T-helper 2 cell (primary cell): ENCODE measurements at regions not wholly inside any gene's neighbourhood (a gene's known extent, or its start where the extent isn't known, plus 50 kb on each side); places are given as distances from the start of the nearest gene placed in this dataset.
A peak's percentile ranks its signal among the peaks of the same experiment; 100 is the strongest.

Experiments used
- DNase-seq, 5 experiments: peaks; one replicate each; pipeline versions ENCODE4 v3.0.0 to v3.0.0-alpha.2; 2012 to 2022

DNA sequence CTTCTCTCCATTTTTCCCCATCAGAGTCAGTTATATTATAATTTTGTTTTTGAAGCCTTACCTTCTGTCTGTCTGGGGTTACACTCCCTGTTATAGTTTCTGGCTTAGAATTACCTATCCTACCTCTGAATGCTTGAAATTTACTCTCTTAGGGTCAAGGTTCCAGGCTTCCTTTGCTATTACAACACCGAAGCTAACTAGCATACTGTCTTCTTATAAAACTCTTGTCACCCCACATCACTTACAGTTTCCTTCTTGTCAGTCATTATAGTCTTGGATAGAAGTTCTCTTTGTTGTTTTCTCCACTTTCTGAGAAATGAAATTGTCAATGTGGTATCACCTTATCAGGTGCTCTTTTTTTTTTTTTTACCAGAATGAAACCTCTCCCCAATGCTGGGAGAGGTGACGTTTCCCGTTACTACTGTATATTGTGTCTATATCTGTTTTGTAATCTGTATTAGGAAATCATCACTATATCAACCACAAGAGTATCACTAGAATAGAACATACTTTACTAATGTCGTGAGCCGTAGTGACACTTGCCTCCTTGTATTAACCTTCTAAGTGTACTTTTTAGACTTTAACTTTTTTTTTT, 69.2 kb upstream of the PSMA6 start:
- peak in 1 of 5 experiments; percentile 83 for DNase-seq

DNA sequence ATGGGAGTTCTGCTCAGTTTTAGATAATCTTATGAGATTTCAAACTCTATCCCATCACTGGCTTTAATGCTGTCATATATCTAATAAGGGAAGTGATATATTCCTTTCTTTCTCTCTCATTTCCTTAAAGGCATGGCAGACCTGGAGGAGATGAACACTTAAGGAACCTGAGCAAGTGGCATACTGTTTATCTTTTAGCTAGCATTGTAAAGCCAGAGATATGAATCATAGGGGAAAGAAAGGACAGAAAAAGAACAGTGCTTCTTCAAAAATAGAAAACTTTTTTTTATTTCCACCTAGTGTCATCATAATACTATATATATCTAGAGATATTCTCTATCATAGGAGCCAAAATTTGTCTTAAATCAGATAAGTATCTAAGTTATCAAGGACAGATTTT, 68.3 kb upstream of the PSMA6 start:
- DNase-seq: no peak

DNA sequence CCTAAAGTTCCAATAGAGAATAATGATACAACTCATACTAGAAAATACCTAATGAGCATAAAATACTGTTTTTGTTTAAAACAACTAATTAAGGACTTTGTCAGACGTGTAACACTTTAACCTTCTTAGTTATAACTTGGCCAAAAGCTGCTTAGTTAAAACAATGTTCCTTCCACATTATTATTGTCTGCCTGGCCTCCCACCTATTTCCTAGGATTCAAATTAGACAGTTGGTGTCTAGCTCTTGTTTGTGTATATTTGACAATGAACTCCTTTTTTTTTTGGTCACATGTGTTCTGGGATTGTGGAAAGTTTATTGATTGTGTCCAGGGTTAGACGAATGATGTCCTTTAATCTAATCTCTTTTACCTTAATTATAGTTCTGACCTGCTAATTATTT, 67.6 kb upstream of the PSMA6 start:
- no peak for DNase-seq

DNA sequence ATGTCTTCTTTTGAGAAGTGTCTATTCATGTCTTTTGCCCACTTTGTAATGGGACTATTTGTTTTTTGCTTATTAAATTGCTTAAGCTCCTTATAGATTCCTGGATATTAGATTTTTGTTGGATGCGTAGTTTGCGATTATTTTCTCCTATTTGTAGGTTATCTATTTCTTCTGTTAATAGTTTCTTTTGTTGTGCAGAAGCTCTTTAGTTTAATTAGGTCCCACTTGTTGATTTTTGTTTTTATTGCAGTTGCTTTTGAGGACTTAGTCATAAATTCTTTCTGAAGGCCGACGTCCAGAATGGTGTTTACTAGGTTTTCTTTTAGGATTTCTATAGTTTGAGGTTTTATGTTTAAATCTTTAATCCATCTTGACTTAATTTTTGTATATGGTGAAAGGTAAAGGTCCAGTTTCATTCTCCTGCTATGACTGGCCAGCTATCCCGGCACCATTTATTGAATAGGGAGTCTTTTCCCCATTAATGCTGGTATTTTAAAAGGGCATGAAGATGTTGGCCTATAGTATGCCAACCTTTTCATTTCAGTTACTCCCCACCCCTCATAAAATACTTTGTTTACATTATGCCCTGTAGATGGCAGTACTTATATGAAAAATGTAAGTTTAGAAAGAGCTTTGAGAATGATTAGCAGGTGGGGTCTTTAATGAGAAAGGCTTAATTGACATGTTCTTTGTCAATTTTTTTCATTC, 62.9 kb upstream of the PSMA6 start:
- DNase-seq: peak in 1 of 5 experiments; percentile 44

DNA sequence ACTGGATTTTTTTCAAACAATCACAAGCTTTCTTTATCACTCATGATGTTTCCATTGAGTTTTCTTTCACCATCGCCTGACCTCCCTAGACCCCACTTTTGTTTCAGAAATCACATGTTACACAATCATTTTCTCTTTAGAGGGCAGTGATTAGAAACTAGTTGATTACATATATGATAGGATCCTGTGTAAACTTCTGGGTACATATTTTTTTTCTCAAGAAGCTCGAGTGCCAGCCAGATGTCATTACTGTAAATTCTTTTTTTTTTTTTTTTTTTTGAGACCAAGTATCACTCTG, 62.4 kb upstream of the PSMA6 start:
- DNase-seq: no peak

DNA sequence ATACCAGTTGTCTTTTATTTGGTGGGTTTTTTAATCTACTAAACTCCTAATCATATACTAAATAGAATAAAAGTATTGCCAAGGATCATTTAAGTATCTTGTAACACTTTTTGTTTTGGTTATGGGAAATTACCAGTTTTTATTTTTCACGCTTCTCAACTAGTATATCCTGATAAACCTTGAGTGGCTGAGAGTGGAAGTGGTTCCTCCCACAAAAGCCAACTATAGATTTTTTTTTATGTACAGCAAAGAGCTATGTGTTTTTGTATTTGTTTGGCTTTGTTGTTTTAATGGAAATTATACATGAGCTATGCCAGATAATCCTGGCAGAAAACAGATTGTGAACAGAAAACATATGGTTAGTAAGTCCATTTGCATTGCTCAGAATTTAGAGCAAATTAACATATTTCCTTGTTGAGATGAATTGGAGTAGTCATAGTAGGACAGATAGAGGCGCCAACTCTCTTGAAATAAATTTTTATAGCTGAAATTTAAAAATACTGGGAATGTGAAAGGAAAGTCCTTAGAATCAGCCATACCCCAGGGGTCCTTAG, 60.9 kb upstream of the PSMA6 start:
- peak in 1 of 5 experiments; percentile 37 for DNase-seq

DNA sequence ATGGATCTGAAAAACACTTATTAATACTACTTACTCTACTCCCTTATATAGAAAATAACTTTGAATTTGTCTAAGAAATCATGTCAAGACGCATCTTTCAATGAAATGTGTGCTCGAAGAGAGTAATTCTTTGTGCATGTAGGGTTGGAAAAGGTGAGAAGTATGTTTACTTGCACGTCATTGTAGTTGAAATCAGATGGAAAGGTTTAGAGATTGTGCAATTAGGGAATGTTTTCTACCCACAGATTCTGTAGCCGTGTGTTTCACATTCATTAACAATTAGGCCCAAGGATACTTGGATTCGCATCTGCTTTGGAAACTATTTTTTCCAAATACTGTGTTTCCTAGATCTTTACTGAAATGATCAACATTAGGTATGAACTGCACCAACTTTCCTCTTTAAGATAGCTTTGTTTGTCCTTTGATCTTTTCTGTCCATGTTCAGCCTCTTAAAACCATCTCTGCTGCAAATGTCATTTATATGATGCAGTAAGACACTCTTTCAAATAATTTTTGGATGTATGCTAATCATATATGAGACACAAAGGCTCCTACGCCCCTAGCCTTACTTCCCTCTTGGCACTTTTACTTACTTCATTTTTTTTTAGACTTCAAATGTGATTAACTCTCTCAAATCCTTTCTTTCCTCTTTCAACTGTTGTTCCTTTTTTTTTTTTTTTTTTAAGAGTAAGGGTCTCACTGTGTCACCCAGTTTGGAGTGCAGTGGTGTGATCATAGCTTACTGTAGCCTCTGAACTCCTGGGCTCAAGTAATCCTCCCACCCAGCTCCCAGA, 58.0 kb upstream of the PSMA6 start:
- DNase-seq: no peak

DNA sequence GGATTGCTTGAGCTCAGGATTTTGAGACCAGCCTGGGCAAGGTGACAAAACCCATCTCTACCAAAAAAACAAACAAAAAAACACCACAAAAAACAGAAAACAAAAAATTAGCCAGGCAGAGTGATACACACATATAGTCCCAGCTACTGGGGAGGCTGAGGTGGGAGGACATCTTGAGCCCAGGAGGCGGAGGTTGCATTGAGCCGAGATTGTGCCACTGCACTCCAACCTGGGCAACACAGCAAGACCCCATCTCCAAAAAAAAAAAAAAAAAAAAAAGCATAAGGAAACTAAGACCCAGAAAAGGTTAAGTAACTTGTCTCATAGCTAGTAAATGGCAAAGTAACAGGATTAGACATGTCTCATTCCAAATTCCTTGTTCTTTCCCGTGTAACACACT, 56.3 kb upstream of the PSMA6 start:
- DNase-seq: no peak

DNA sequence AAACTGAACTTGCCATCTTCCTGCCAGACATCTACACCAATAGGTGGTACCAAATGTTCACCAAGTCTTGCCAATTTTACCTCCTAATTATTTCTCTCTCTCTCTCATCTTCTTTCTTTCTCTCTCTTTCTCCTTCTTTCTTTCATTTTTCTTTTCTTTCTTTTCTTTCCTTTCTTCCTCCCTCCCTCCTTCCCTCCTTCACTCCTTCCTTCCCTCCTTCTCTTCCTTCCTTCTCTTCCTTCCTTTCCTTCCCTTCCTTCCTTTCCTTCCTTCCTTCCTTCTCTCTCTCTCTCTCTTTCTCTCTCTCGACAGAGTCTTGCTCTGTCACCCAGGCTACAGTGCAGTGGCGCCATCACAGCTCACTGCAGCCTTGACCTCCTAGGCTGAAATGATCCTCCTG, 55.4 kb upstream of the PSMA6 start:
- DNase-seq: no peak

DNA sequence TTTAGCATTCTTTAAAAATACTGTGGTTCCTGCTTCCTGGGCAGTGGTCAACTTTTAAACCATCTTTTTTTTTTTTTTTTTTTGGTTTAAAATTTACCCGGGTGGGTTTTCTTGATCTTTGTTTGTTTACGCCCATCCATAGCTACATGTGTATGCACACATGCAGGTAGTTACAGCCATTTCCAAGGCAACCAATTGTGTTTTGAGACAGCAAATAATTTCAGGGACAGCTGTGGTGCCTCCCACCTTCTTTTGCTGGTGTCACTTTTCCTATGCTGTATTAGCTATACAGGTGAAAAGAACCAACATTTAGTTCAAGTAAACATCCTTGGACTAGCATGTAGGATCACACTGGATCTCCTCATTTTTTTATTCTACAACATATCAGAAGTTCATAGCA, 52.0 kb upstream of the PSMA6 start:
- no peak for DNase-seq
